HG03159 (cell line): ENCODE measurements at regions not wholly inside any gene's neighbourhood (a gene's known extent, or its start where the extent isn't known, plus 50 kb on each side); places are given as distances from the start of the nearest gene placed in this dataset.
A peak's percentile ranks its signal among the peaks of the same experiment; 100 is the strongest.
"Not testable (repeated sequence)": the region's sequence is repeated elsewhere in the genome, so short reads cannot be mapped to it uniquely, and the experiment has no call there.

ENCODE experiments used
- ATAC-seq: cut with Tn5 transposase; IDR thresholded peaks from one replicate; pipeline ENCODE4 v1.9.1; 2021; ENCODE audit warnings: mild to moderate bottlenecking, moderate library complexity; ENCODE audit not compliant: unreplicated experiment

DNA sequence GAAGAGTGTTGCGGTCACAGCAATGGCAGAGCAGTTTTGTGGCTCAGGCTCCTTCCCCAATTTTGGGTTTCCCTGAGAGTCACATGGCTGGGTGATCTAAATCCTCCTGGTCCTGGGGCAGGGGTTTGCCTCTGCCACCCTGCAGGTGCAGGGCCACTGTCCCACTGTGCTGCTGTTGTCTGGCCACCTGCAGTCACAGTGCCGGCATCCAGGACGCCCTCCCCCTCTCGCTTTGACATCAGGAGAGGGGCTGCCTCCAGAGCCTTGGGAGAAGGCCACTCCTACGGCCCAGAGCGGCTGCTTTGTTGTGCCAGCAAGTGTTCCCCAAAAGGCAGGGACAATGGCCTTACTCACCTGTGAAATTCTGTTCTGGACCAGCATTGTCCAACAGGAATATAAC lies 449.0 kb downstream of the QKI start:
- ATAC-seq: no peak

DNA sequence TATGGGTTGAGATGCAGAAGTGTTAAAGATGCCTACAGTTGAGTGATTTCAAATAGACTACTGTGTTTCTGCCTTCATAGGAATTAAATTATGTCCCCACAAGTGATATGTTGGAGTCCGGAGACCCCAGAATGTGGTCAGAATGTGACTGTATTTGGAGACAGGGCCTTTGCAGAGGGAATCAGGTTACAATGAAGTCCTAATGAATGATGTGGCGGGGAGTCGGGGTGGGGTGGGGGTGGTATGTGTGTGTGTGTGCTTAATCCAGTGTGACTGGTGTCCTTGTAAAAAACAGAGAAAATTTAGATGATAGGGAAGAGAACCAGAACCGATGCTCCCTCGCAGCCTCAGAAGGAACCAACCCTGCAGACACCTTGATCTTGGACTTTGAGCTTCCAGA lies 448.2 kb downstream of the QKI start:
- ATAC-seq: no peak

DNA sequence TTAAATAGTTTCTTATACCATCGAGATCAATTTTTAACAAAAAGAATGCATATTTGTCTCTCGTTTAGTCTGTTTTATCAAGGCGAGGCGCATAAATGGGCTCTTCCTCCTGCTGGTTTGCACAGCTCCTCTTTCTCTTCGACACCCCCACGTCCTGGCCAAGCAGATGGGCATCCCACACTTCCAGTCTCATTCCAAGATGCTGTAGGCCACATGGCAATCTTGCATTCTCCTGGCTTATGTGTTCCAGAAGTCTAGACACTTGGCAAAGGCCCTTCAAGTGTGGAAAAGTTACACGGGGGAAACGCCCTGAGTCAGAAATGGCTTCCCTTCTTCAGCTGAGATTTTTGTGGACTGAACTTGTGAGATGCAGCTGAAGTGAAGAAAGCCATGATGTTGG lies 447.1 kb downstream of the QKI start:
- no peak for ATAC-seq

DNA sequence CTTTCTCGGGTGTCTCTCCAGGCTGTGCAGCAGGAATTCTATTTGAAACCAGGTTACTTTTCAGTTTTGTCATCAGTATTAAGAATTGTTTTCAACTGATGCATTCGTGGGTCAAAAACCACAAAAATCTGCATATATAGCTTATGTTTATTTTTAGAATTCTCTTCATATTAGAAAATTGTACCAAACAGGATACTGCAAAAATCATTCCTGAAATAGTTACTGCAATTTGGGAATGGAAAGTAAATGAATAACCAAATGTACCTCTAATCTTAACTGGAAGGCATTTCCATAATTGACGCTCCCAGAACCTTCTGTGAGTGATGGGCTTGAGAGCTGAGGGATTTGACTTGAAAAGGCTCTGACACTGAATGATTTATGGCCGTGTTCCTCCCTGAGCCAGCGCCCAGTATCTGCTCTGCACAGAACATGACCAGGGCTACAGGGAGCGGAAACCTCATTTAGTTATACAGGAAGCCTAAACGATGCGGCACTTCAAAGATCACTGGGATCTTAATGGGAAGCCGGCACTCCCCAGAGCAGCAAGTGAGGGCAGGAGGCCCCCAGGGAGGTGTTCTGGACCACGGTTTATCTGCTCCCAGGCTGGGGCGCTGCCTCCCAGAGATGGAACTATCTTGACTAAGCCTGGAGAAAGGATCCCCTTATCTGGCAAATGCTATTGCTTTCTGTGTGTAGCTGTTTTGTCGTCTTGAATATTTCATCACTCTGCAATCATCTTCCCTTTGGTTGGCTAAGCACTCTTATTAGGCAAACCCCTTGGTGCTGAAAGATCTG lies 446.0 kb downstream of the QKI start:
- no peak for ATAC-seq

DNA sequence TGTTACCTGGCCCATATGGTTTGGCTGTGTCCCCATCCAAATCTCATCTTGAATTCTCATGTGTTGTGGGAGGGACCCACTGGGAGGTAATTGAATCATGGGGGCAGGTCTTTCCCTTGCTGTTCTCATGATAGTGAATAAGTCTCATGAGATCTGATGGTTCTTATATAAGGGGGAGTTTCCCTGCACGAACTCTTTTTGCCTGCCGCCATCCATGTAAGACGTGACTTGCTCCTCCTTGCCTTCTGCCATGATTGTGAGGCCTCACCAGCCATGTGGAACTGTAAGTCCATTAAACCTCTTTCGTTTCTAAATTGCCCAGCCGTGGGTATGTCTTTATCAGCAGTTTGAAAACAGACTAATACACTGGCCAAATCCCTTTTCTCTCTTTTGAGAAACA lies 444.4 kb downstream of the QKI start:
- ATAC-seq: not testable (repeated sequence)

DNA sequence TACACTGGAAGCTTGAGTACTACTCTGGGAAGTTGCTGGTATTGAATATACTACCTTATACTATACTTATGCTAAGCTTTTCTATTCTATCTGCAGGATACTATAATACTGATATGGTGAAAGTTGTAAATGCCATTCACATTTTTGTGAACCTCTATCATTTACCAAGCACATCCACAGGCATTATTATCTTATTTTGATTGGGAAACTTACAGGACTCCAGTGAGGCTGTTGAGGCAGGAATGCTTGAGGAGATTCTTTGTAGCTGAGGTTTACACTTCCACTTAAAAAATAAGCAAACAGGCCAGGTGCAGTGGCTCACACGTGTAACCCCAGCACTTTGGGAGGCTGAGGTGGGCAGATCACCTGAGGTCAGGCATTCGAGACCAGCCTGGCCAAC lies 442.9 kb downstream of the QKI start:
- no peak for ATAC-seq

DNA sequence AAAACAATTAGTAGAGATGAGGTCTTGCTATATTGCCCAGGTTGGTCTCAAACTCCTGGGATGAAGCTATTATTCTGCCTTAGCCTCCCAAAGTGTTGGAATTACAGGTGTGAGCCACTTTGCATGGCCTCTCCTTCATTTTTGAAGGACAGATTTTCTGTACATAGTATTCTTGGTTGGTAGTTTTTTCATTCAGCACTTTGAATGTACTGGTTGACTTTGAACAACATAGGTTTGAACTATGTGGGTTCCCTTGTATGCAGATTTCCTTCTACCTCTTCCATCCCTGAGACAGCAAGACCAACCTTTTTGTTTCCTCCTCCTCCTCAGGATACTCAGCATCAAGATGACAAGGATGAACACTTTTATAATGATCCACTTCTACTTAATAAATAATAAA lies 436.4 kb downstream of the QKI start:
- ATAC-seq: no peak

DNA sequence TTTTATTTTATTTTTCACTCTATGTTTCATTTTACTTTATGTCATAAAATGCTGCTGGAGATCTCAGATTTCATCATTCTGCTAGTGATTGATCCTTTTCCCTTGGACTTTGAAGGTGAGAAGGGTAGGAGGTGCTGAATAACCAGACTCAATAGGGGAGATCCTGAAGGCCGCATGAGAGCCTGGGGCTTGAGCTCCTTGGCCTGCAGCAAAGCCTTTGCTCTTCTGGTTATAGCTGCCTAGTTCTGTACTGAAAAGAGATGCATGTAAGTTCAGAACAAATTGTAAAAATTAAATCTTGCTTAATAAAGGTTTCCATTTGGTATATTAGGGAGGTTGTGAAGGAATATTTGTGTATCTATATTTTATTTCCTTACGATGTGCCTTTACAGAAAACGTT lies 430.2 kb downstream of the QKI start:
- ATAC-seq: no peak

DNA sequence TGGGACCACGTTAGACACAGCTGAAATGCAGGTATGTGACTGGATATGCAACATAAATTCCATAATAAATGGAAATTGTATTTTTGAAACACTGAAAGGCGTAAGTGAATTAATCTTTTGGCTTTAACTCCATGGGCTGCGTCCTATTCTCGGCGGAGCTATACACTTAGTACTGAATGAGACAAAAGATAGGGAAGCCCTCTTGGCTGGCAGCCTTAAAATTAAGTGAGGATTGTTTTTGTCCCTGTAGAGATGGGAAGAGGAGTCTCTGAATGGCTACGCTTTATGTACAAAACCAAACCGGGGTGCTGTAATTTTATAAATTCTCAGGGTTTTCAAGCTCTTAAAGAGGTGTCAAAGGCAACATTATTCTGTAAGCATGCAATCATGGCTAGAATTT lies 429.8 kb downstream of the QKI start:
- no peak for ATAC-seq

DNA sequence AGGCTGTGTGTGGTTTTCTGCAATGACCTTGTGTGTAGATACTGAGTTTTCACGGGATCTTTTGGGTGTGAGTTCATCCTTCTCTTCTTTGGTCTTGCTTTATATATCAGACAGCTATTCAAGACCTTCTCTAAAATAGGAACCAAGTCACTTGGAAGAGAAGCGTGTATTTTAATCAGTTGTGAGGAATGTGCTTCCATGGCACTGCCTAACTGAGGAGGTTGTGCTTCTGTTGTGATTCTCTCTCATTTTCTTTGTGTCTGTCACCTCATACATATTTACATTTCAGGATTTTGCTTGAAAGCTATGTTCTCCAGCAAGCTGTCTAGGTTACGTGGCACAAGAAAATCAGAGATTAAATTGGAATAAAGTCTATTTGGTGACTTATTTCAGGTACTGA lies 428.7 kb downstream of the QKI start:
- ATAC-seq: no peak

DNA sequence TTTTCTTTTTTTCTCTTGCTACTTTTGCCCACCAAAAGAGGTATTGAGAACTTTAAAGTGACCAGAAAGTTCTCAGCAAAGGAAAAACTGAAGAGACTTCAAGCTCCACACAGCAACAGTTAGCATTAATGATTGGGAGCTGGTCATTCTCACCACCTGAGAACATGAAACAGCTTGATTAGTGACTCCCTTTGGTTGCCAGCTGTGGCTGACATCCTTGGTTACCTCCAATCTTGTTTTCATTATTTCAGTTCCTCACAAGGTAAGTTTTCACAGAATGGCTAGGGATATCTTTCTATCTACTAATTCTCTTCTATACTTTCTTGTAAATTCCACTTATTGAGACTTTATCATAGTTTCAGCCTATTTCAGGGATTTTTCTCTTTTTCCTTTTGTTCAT lies 427.9 kb downstream of the QKI start:
- ATAC-seq: peak; percentile 75

DNA sequence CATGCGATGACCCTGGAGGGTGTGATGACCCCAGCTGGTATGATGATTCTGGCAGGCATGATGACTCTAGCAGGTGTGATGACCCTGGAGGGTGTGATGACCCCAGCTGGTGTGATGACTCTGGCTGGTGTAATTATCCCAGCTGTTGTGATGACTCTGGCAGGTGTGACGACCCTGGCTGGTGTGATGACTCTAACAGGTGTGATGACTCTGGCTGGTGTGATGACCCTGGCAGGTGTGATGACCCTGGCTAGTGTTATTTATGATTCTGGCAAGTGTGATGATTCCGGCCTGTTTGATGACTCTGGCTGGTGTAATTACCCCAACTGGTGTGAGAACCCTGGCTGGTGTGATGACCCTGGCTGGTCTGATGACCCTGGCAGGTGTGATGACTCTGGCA lies 427.2 kb downstream of the QKI start:
- no peak for ATAC-seq

DNA sequence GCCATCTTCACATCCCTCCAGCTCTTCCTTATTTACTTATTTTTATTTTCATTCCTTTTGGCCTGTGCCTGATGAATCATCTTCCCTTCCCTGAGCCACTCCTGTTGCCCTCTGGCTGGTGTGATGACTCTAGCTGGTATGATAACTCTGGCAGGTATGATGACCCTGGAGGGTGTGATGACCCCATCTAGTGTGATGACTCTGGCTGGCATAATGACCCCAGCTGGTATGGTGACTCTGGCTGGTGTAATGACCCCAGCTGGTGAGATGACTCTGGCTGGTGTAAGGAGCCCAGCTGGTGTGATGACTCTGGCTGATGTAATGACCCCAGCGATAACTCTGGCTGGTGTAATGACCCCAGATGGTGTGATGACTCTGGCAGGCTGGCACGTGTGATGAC lies 426.8 kb downstream of the QKI start:
- no peak for ATAC-seq

DNA sequence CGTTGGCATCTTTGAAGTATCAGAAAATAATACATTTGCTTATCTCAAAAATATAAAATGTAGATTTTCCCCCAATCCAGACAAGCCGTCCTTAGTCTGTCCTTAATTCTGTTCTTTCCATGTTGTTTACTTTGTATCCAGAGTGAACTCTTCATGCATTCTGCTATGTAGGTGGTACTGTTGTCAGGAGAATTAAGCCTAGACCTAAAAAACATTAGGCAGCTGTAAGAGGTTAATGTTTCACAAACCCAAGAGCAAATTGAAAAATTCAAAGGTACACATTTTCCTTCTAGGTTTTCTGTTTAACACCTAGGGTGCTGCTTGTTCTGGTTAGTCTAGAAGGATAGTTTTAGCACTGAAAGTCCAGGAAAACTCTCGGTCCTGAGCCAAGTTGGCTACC lies 426.4 kb downstream of the QKI start:
- ATAC-seq: no peak

DNA sequence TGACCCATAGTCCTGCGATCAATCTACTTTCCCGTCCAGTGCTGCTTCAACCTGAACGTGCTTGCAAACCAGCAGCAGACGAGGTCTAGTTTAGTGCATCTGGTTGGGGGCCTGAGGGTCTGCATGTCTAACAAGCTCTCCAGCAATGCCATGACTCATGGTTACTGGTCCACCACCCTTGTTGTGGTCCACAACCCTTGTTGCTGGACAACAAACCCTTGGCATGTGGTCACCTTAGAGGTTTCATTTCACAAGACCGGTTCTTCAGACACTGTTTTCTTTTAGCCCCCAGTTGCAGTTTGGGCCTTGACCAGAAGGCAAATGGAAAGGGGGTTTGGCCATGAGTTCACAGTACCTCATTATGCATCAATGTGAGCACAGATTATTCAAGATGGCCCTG lies 424.8 kb downstream of the QKI start:
- no peak for ATAC-seq

DNA sequence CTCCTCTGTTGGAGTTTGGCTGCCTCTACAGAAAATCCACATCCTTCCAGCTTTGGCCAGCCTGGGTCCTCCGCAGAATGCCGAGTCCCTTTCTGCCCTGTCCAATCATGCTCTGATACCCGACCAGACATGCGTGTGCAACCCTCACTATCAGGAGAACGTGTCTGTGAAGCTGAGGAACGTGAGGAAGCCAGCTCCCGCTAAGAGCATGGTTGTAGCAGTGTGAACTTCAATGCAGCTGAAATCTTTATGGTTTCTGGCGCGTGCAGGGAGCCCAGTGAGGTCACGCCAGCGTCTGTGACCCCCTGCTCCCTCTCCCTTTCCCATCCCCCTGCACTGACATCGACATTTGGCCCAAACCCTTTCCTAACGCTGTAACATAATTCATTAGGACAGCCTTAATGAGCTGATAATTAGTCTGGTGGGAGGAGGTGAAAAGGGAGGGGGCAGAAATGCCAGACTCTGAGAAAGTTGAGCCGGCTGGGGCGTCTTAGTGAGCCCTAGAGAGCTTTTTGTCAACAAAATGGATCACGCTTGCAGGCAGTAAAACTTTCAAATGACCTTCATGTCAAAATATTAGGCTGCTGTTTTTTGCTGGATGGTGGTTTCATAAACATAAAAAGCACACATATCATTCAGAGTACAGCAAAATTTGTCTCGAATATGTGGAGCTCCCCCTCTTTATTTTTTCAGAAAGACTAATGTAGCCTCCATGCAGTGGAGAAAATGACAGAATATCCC lies 423.3 kb downstream of the QKI start:
- ATAC-seq: no peak

DNA sequence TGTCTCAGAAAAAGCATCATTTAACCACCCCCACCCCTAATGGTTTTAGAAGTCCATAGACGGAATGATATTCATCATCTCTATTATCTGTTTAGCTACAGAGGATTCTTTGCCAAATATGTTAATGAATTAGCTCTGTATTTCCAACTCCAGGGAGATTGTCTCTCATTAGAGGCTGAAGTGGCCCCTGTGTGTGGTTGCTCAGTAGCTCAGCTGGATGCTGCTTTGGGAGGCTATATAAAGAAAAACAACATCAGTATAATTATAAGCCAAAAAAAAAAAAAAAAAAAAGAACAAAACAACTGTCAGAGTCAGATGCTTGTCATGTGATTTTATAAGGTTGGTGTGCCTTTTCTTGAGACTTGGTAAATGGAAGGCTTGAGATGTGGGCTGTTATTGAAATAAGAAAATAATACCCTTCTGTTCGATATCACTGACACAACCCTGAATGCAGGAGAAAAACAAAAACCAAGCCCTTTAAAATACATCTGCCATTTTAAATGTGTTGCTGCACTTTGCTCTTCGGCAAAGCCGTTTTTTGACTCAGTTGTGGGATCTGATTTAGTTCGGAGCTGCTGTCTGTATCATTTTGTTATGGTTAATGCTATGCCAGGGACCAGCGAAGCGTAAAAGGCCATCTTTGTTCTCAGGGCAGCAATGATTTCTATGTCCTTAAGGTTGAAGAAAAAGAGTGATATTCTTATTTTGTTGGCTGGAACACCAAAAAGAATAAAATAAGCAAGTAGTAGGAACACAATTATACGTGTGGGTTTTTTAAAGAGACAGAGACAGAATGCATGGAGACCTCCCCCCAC lies 422.6 kb downstream of the QKI start:
- no peak for ATAC-seq

DNA sequence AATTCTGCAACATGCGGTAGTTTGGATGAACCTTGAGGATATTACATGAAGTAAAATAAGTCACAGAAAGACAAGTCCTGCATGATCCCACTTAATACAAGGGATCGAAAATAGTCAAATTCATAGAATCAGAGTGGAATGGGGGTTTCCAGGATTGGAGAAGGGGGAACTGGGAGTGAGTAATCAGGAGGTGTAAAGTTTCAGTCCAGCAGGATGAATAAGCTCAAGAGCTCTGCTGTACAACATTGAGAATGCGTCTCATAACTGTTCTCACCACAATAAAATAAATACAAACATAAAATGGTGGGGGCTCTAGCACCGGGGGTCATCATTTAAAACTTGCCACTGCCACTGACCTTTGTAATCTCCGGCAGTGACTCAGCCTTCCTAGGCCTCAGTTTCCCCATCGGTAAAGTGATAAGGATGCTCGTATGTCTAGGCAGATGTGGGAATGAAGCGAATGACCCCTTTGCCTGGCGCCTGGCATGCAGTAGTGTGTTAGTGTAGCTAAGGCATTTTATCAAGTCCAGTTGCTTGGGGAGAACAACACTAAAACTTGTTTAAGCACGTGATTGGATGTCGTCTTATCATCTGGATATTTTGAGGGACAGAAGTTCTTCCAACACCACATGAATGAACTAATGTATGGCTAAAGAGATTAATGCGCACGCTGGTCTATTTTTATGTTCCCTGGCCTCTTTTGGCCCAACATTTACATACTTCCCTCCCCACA lies 421.1 kb downstream of the QKI start:
- no peak for ATAC-seq

DNA sequence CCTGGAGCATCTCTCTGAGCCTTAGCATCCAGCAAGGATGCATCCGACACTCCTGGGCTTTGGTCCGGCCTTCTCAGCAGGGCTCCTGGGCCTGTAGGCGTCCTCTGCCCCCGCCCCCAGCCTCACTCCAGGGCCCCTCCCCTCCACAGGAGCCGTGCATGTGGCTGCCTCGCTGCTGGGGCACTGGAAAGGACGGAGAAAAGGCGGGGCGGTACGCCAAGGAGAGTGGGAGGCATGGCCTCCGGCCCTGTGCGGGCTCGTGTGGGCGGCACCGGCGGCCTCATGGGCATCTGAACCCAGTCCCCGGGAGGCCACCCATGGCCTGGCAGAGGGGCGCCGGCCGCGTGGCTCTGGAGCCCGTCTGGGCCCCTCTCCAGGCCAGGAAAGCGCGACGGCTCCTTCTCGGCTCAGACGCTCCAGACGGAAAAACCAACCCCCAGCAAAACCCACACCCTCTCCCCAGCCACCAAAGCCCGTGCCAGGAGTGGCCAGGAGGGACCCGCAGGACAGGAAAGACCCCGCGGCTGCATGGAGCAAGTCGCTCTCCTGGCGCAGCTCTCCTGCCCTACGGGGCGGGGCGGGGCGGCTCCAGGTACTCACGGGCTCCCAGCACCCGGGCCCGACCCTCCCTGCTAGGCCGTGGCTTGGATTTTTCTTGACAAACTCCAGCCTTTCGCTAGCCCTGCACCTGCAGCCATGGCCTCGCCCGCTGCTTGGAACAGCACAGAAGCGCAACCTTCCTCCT lies 419.9 kb downstream of the QKI start:
- ATAC-seq: no peak

DNA sequence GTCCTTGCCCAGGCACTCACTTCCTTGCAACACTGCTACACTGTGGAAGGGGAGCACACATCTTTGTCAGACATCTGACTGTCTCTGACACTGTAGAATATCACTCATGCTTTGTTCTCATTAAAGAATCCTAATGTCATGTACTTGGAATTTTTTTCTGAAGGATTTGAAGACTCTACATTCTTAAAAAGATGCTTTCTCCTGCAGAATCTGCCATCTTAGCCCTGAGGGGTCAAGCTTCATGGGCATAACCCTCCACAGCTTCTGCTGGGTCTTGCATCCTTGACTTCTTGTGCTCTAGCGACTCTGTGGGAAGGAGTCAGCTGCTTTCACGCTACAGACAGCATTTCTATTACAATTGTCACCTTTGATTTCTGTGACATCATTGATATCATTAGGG lies 417.2 kb downstream of the QKI start:
- no peak for ATAC-seq
